ENCODE measurements at regions not wholly inside any gene's neighbourhood (a gene's known extent, or its start where the extent isn't known, plus 50 kb on each side); places are given as distances from the start of the nearest gene placed in this dataset.

- DNase-seq: no peak
- ATAC-seq: no peak
- H3K4me3 Mint-ChIP-seq: no peak overlapping the region
- no peaks in the 10 kb centered on the region for H3K36me3 Mint-ChIP-seq
- intact Hi-C loops (cut with micrococcal nuclease): no loop called here
- Histone ChIP-seq H3K27me3 (ENCODE audit: control insufficient read depth, insufficient read depth, low read length) (no peaks in the 10 kb centered on the region), H3K4me1 (ENCODE audit: control insufficient read depth, insufficient read depth, low read length) (no peaks in the 10 kb centered on the region), H3K4me3 (ENCODE audit: low read length) (no peak overlapping the region), H3K36me3 (ENCODE audit: control insufficient read depth, insufficient read depth, low read length) (no peaks in the 10 kb centered on the region), H3K27ac (ENCODE audit: low read length) (no peak overlapping the region), H3K9me3 (ENCODE audit: control insufficient read depth, insufficient read depth, low read length) (peaks cover 3% of the 10 kb centered on the region)
- H3K4me1 Mint-ChIP-seq: no peaks in the 10 kb centered on the region
- peaks cover 7 to 16% of the 10 kb centered on the region in 2 donors for H3K9me3 Mint-ChIP-seq
- no CpG with 5 or more reads among the region's 1 CpG for WGBS (ENCODE audit: insufficient coverage)
- H3K27ac Mint-ChIP-seq: no peak overlapping the region
- no peaks in the 10 kb centered on the region for H3K27me3 Mint-ChIP-seq (ENCODE audit: low read depth in 2 of 2)
- TF ChIP-seq CTCF (IDR thresholded peaks at IDR 0.05): no peak
These were observed 624.5 kb upstream of the CHORDC1 start for GRCh38 chr11:90847268-90847886.

GRCh38 chr11:90846628-90847027 lies 623.8 kb upstream of the CHORDC1 start:
- ATAC-seq (no peak), DNase-seq (no peak)
- Histone ChIP-seq H3K27me3 (ENCODE audit: control insufficient read depth, insufficient read depth, low read length) (no peaks in the 10 kb centered on the region), H3K4me1 (ENCODE audit: control insufficient read depth, insufficient read depth, low read length) (no peaks in the 10 kb centered on the region), H3K36me3 (ENCODE audit: control insufficient read depth, insufficient read depth, low read length) (no peaks in the 10 kb centered on the region), H3K9me3 (ENCODE audit: control insufficient read depth, insufficient read depth, low read length) (peaks cover 3% of the 10 kb centered on the region), H3K4me3 (ENCODE audit: low read length) (no peak overlapping the region), H3K27ac (ENCODE audit: low read length) (no peak overlapping the region)
- 70% methylated on average over 3 of the region's 3 CpGs for WGBS (ENCODE audit: insufficient coverage)
- Mint-ChIP-seq H3K36me3 (no peaks in the 10 kb centered on the region), H3K4me1 (no peaks in the 10 kb centered on the region), H3K4me3 (no peak overlapping the region), H3K27ac (no peak overlapping the region), H3K27me3 (ENCODE audit: low read depth in 2 of 2) (no peaks in the 10 kb centered on the region), H3K9me3 (peaks cover 7 to 16% of the 10 kb centered on the region in 2 donors)
- intact Hi-C loops (cut with micrococcal nuclease): no loop called here
- TF ChIP-seq CTCF (IDR thresholded peaks at IDR 0.05): no peak

- intact Hi-C loops (cut with micrococcal nuclease): no loop called here
- Histone ChIP-seq H3K36me3 (ENCODE audit: control insufficient read depth, insufficient read depth, low read length) (no peaks in the 10 kb centered on the region), H3K9me3 (ENCODE audit: control insufficient read depth, insufficient read depth, low read length) (peaks cover 3% of the 10 kb centered on the region), H3K27ac (ENCODE audit: low read length) (no peak overlapping the region), H3K4me3 (ENCODE audit: low read length) (no peak overlapping the region), H3K27me3 (ENCODE audit: control insufficient read depth, insufficient read depth, low read length) (no peaks in the 10 kb centered on the region), H3K4me1 (ENCODE audit: control insufficient read depth, insufficient read depth, low read length) (no peaks in the 10 kb centered on the region)
- WGBS (ENCODE audit: insufficient coverage): no CpG with 5 or more reads among the region's 2 CpGs
- DNase-seq (no peak), ATAC-seq (no peak)
- Mint-ChIP-seq H3K4me3 (no peak overlapping the region), H3K9me3 (peaks cover 9 to 19% of the 10 kb centered on the region in 2 donors), H3K27ac (no peak overlapping the region), H3K4me1 (no peaks in the 10 kb centered on the region), H3K27me3 (ENCODE audit: low read depth in 2 of 2) (no peaks in the 10 kb centered on the region), H3K36me3 (no peaks in the 10 kb centered on the region)
- no peak for TF ChIP-seq CTCF (IDR thresholded peaks at IDR 0.05)
These were observed 623.0 kb upstream of the CHORDC1 start for GRCh38 chr11:90845799-90846198.

- H3K9me3 Mint-ChIP-seq: peaks cover 9 to 19% of the 10 kb centered on the region in 2 donors
- Histone ChIP-seq H3K27me3 (ENCODE audit: control insufficient read depth, insufficient read depth, low read length) (no peaks in the 10 kb centered on the region), H3K4me3 (ENCODE audit: low read length) (no peak overlapping the region), H3K4me1 (ENCODE audit: control insufficient read depth, insufficient read depth, low read length) (no peaks in the 10 kb centered on the region), H3K9me3 (ENCODE audit: control insufficient read depth, insufficient read depth, low read length) (peaks cover 3% of the 10 kb centered on the region), H3K36me3 (ENCODE audit: control insufficient read depth, insufficient read depth, low read length) (no peaks in the 10 kb centered on the region), H3K27ac (ENCODE audit: low read length) (no peak overlapping the region)
- no CpG with 5 or more reads among the region's 1 CpG for WGBS (ENCODE audit: insufficient coverage)
- H3K4me1 Mint-ChIP-seq: no peaks in the 10 kb centered on the region
- no peaks in the 10 kb centered on the region for H3K27me3 Mint-ChIP-seq (ENCODE audit: low read depth in 2 of 2)
- no peaks in the 10 kb centered on the region for H3K36me3 Mint-ChIP-seq
- ATAC-seq (no peak), DNase-seq (no peak)
- TF ChIP-seq CTCF (IDR thresholded peaks at IDR 0.05): no peak
- intact Hi-C loops (cut with micrococcal nuclease): no loop called here
- H3K27ac Mint-ChIP-seq: no peak overlapping the region
- H3K4me3 Mint-ChIP-seq: no peak overlapping the region
These were observed 622.3 kb upstream of the CHORDC1 start for GRCh38 chr11:90845126-90845525.

Measured in natural killer cell (primary cell).